Daoy (cell line): ENCODE measurements at regions not wholly inside any gene's neighbourhood (a gene's known extent, or its start where the extent isn't known, plus 50 kb on each side); places are given as distances from the start of the nearest gene placed in this dataset.

Experiments
- DNase-seq: peaks from one replicate; pipeline ENCODE4 v3.0.0-alpha.2; 2015; ENCODE audit warnings: low read depth

- no peak for DNase-seq
Measured at GRCh38 chr10:128796396-128796912, 670.2 kb upstream of the MKI67 start.

- DNase-seq = no peak
Measured at GRCh38 chr10:128802062-128802461, 665.0 kb upstream of the MGMT start.

DNA sequence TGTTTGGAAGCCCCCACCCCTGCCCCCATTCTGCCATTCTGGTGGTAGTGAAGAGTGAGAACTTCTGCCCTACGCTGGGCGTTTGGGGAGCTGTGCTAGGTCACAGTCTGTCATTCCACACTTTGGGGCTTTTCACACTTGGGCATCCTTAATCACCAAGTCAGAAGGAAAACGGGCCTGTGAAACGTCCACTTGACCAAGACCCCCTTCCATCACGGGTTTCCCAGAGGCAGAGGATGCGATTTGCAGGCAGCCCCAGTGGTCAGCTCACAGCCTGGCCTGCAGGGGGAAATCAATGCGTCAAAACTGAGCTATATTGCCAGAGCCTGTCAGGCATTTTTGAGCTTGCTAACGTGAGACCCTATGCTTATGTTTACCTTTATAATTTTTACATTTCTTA lies 663.3 kb upstream of the MGMT start:
- DNase-seq = no peak

DNA sequence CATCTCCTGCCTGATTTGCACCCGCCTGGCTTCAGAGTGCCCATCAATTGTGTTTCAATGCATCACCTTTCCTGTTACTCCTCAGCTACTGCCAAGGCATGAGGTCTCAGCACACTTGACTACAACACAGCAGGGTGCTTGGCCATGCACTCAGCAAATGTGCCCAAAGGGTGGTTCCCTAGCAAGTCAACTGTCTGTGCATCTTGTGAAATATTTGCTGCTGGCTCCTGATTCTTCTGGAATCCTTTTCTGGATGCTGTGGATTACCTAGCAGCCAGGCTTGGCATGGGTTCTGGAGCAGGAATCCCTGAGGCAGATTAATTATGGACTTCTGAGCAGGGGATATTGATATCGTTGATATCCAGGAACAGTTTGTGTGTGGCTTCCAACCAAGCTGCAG lies 662.6 kb upstream of the MGMT start:
- DNase-seq = no peak

GRCh38 chr10:128808921-128809440 lies 658.1 kb upstream of the MGMT start:
- DNase-seq = no peak

DNA sequence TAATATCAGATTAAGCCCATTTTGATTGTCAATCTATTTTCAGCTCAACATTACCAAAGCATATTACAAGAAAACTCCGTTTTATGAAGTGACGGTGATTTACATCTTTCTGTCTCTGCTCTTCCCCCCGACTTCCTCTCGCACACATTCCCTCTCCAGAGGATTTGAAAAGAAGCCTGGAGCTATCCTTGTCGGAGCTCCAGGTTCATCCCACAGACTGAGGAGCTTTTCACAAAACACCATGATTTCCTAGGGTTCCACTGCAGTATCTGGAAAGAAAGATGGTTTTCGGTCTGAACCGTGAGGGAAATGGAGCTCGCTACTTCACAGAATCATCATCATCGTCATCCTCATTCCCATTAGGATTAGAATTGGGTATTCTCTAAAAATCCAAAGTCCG lies 655.5 kb upstream of the MGMT start:
- no peak for DNase-seq

DNA sequence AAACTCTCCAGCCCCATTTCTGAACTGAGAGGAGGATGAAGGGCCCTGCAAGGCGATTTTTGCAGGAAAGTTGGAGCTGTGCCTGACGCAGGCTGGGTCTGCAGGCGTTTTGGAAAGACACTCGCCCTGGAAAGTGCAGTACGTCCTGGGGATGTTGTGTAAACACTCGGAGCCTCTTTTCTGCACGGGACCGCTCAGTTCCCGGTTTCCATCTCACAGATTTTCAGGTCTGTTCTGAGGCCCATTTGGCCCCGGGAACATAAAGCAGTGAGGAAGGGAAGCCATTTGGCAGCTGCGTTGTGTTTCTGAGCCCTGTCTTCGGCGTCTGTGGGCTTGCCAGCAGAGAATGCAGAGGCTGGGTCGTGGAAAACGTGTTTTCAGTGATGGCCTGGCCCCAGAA lies 655.0 kb upstream of the MGMT start:
- no peak for DNase-seq

DNA sequence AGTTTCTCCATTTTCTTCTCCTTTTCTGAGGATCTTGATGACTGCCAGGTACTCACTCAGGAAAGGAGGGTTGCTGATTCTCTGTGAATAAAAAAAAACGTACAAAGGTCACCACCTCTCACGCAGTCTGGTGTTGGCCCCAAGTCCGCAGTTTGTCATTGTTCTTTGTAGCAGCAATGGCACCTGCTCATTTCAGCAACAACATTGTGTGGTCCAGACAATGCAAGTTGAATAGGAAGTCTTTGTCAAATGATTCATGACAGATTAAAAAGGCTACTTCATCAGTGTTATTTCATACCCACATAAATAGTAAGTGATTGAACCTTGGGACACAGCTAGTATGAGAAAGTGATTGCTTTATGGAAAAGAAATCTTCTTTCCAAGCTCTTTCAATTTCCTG lies 653.5 kb upstream of the MGMT start:
- DNase-seq = no peak

GRCh38 chr10:128814024-128814423 lies 653.0 kb upstream of the MGMT start:
- DNase-seq = no peak

GRCh38 chr10:128814782-128815181 lies 652.3 kb upstream of the MGMT start:
- DNase-seq = no peak

DNA sequence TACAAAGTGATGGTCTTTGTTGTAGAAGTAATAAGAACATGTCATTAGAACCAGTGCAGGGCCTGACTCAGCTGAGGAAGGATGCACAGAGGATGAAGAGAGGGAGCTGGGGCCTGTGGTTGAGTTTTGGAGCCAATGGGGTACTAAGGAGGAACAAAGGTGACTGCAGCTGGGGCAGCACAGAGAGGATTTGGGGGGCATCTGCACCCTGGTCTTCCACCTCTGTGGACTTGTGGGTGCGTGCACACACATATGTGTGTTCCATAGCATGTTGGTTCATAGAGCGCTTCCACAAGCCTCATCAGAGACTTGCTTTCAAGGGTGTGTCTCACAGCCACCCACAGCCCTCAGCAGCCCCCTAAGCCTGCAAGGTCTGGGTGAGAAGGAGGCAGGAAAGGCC lies 650.3 kb upstream of the MGMT start:
- DNase-seq = no peak

GRCh38 chr10:128817636-128818035 lies 649.4 kb upstream of the MGMT start:
- no peak for DNase-seq

- no peak for DNase-seq
Measured at GRCh38 chr10:128820663-128821062, 646.4 kb upstream of the MGMT start.

GRCh38 chr10:128823201-128823600 lies 643.8 kb upstream of the MGMT start:
- no peak for DNase-seq

GRCh38 chr10:128825626-128826025 lies 641.4 kb upstream of the MGMT start:
- DNase-seq = no peak

- no peak for DNase-seq
Measured at GRCh38 chr10:128833671-128834070, 633.4 kb upstream of the MGMT start.

GRCh38 chr10:128835361-128835760 lies 631.7 kb upstream of the MGMT start:
- DNase-seq = no peak

DNA sequence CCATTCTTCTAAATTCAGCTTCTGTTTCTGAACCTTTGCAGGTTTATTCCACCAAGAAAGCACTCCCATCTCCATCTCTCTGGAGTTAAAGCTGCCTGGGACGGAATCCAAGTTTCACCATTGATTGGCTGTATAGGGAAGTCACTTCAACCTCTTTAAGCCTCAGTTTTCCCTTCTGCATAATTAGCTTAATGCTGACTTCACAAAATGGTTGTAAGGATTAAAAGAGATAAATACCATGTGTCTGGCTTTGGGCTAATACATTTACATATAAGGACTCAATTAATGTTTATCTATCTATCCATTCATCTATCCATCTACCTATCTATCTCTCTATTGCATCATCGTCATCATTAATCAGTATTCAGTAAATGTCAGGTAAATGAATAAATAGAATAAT lies 629.6 kb upstream of the MGMT start:
- no peak for DNase-seq

GRCh38 chr10:128839134-128839533 lies 627.9 kb upstream of the MGMT start:
- DNase-seq = no peak

GRCh38 chr10:128839701-128840100 lies 627.3 kb upstream of the MGMT start:
- DNase-seq = no peak

- no peak for DNase-seq
Measured at GRCh38 chr10:128843972-128844371, 623.1 kb upstream of the MGMT start.

DNA sequence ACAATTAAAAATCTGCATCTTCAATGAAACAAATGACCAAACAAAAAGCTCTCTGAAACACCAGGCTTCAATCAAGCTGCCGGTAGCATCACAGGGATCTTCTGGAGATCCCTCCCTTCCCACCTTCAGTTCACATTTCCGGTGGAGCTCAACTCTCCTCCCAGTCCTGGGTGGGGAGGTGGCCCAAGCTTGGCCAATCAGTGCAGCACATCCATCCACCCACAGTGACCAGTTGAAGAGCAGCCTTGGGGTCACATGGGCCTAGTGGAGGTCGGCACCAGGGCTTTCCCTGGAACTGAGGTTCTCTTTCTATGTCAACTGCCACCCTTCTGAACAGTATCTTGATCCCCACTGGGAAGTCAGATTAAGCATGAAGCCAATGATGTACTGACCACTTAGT lies 620.1 kb upstream of the MGMT start:
- no peak for DNase-seq

DNA sequence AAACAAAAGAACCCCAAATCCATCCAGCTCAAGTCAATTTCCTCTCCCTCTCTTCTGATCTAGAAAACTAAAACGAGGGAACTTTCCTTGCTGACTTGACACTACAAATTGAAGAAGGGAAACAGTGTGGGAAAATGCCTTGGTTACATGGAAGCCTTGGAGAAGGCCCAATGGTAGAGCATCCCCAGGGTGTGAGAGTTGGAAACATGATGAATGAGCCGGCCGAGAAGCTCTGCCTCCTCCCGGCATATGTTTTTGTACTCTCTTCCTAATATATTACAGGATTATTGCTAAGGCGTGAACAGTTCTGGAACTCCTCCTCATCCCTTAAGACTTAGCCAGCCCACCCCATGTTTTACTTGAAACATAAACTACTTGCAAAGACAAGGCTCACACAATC lies 618.2 kb upstream of the MGMT start:
- no peak for DNase-seq

GRCh38 chr10:128850647-128851046 lies 616.4 kb upstream of the MGMT start:
- DNase-seq = no peak

DNA sequence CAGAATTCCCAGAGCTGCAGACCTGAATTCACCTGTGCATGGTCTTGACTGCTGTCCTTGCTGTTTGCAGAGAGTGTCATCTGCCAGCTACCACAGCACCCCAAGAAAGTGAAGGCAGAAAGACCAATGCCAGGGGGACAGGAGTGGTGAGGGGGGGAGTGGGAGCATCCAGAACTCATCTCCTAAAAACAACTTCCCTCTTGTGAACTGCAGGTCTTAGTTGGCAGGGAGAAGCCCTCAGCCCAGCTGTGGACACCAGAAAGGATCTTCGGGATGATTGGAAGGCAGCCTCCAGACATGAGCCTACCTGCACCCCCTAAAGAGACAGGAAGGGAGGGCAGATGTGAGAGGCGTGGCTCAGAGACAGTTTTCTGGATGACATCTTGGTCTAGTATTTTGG lies 615.8 kb upstream of the MGMT start:
- no peak for DNase-seq
